Hepatocyte (in vitro differentiated cells): ENCODE measurements at regions not wholly inside any gene's neighbourhood (a gene's known extent, or its start where the extent isn't known, plus 50 kb on each side); places are given as distances from the start of the nearest gene placed in this dataset.

ENCODE experiments used
- EZH2 ChIP-seq: fragments of 200-600 bp; sonication (generic); IDR thresholded peaks from 2 replicates; pipeline ENCODE4 v1.6.1; 2016; ENCODE audit warnings: antibody characterized with exemption, mild to moderate bottlenecking, borderline replicate concordance
- TF ChIP-seq, protein P1 (sequence below): fragments of 200-600 bp; sonication (generic); IDR thresholded peaks from 2 replicates; pipeline ENCODE4 v1.5.1; 2016; ENCODE audit warnings: antibody characterized with exemption, mild to moderate bottlenecking; ENCODE audit not compliant: poor library complexity

DNA sequence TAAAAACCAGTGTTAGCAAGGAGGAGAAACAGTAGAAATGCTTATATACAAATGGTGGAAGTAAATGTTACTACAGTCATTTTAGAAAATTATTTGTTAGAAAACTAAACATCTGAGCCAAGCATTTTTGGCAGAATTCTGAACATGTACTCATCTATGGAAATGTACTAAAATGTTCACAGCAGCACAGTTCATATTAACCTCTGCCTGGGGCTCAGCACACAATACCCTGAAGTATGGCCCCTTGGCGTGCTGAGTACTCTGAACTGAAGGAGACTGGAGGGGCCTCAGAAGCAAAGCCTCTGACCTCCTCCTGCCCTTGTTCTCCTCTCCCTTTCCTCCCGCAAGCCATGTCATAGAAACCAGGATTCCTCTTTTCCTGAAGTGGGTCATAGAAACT, 66.2 kb upstream of the RALGAPA2 start:
- TF ChIP-seq, protein P1, sequence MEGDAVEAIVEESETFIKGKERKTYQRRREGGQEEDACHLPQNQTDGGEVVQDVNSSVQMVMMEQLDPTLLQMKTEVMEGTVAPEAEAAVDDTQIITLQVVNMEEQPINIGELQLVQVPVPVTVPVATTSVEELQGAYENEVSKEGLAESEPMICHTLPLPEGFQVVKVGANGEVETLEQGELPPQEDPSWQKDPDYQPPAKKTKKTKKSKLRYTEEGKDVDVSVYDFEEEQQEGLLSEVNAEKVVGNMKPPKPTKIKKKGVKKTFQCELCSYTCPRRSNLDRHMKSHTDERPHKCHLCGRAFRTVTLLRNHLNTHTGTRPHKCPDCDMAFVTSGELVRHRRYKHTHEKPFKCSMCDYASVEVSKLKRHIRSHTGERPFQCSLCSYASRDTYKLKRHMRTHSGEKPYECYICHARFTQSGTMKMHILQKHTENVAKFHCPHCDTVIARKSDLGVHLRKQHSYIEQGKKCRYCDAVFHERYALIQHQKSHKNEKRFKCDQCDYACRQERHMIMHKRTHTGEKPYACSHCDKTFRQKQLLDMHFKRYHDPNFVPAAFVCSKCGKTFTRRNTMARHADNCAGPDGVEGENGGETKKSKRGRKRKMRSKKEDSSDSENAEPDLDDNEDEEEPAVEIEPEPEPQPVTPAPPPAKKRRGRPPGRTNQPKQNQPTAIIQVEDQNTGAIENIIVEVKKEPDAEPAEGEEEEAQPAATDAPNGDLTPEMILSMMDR, result no peak
- no peak for TF ChIP-seq EZH2
